Endothelial cell of umbilical vein (primary cell): ENCODE measurements at regions not wholly inside any gene's neighbourhood (a gene's known extent, or its start where the extent isn't known, plus 50 kb on each side); places are given as distances from the start of the nearest gene placed in this dataset.

Experiments used
- BruUV-seq: library from RNA; stranded (reverse); fragments of 400-500 nt; replicated peaks from 2 replicates; lab custom pipeline; 2021; lab: Mats Ljungman, UMichigan
- CTCF ChIA-PET: fragments of 300-600, 350-600 bp; sonication (Branson Sonifier 250); formaldehyde crosslinking; loops from one replicate; lab custom pipeline; 2021; ENCODE audit warnings: antibody characterized with exemption, inconsistent platforms; lab: Charles Lee
- POLR2A ChIA-PET: fragments of 300-600, 350-600 bp; sonication (Branson Sonifier 250); formaldehyde crosslinking; loops from one replicate; lab custom pipeline; 2021; ENCODE audit warnings: antibody characterized with exemption, inconsistent platforms; lab: Charles Lee
- DNase-seq: peaks from one replicate; pipeline ENCODE4 v3.0.0-alpha.2; 2011; ENCODE audit warnings: low read depth, low spot score
- FAIRE-seq: peaks from 2 replicates; lab custom pipeline; 2011; peaks lifted over from hg19 to GRCh38; lab: Jason Lieb, UNC
- H2AFZ ChIP-seq: 2 replicates; pipeline ENCODE4 v1.6.0; 2012; ENCODE audit warnings: low read depth, low read length, control low read depth, inconsistent platforms
- H3K27ac ChIP-seq: 2 replicates; pipeline ENCODE4 v1.5.1; 2011; ENCODE audit warnings: low read depth, mild to moderate bottlenecking, control low read depth, low read length, moderate library complexity; ENCODE audit not compliant: insufficient read depth
- H3K27me3 ChIP-seq, 2 experiments: 2 replicates each; pipeline versions ENCODE4 v1.6.0 to v1.6.1; 2011; ENCODE audit warnings: low read length in 2 of 2, mixed read lengths in 1 of 2; ENCODE audit not compliant: control insufficient read depth in 2 of 2, insufficient read depth in 2 of 2
- H3K36me3 ChIP-seq, 2 experiments: 2 replicates in 1 of 2; 3 replicates in 1 of 2; pipeline ENCODE4 v1.5.1; 2011; ENCODE audit warnings: low read length in 2 of 2, mild to moderate bottlenecking in 1 of 2, moderate library complexity in 1 of 2; ENCODE audit not compliant: control insufficient read depth in 2 of 2, insufficient read depth in 2 of 2; ENCODE audit errors: extremely low read depth in 1 of 2
- H3K4me1 ChIP-seq: 3 replicates; pipeline ENCODE4 v1.5.1; 2011; ENCODE audit warnings: mild to moderate bottlenecking, low read length; ENCODE audit not compliant: control insufficient read depth, insufficient read depth; ENCODE audit errors: extremely low read depth
- H3K4me2 ChIP-seq: 2 replicates; pipeline ENCODE4 v1.6.1; 2011; ENCODE audit warnings: low read length, control low read depth, mixed read lengths; ENCODE audit not compliant: insufficient read depth
- H3K4me3 ChIP-seq, 3 experiments: fragments of 200-600 bp in 1 of 3; sonication (generic), shearing (Covaris generic) in 1 of 3; replicated peaks in 1 of 3; 2 replicates each; pipeline ENCODE4 v1.5.1; 2011 to 2016; ENCODE audit warnings: control low read depth in 3 of 3, low read length in 3 of 3, mild to moderate bottlenecking in 2 of 3, inconsistent platforms in 1 of 3, low read depth in 1 of 3, moderate library complexity in 1 of 3; ENCODE audit not compliant: insufficient read depth in 1 of 3
- H3K79me2 ChIP-seq: 2 replicates; pipeline ENCODE4 v1.6.0; 2012; ENCODE audit warnings: low read length, inconsistent platforms; ENCODE audit not compliant: control insufficient read depth, insufficient read depth
- H3K9ac ChIP-seq: replicated peaks from 2 replicates; pipeline ENCODE3; 2011; ENCODE audit warnings: low read length, control low read depth; ENCODE audit not compliant: insufficient read depth; ENCODE audit errors: extremely low read depth
- H3K9me1 ChIP-seq: replicated peaks from 3 replicates; pipeline ENCODE4 v1.6.0; 2011; ENCODE audit warnings: mild to moderate bottlenecking, low read length; ENCODE audit not compliant: control insufficient read depth, insufficient read depth; ENCODE audit errors: extremely low read depth
- H3K9me3 ChIP-seq: replicated peaks from 2 replicates; pipeline ENCODE4 v1.5.1; 2012; ENCODE audit warnings: low read length, inconsistent platforms; ENCODE audit not compliant: control insufficient read depth, insufficient read depth
- H4K20me1 ChIP-seq: replicated peaks from 2 replicates; pipeline ENCODE3; 2011; ENCODE audit warnings: mild to moderate bottlenecking, low read length; ENCODE audit not compliant: control insufficient read depth, insufficient read depth; ENCODE audit errors: extremely low read depth
- CTCF ChIP-seq, 2 donors: IDR thresholded peaks; 1 replicate in 1 of 2; 2 replicates in 1 of 2; pipeline ENCODE4 v1.5.1; 2011; ENCODE audit warnings: low read length in 2 of 2, mild to moderate bottlenecking in 2 of 2, moderate library complexity in 2 of 2, control low read depth in 1 of 2, inconsistent platforms in 1 of 2, low read depth in 1 of 2; ENCODE audit not compliant: insufficient read depth in 1 of 2; ENCODE audit errors: extremely low read depth in 1 of 2
- EZH2 ChIP-seq: IDR thresholded peaks from 2 replicates; pipeline ENCODE4 v1.6.1; 2012; ENCODE audit warnings: borderline replicate concordance, low read depth, mild to moderate bottlenecking, moderate library complexity, low read length, inconsistent platforms; ENCODE audit not compliant: severe bottlenecking
- FOS ChIP-seq: IDR thresholded peaks from 2 replicates; pipeline ENCODE4 v1.6.1; 2011; ENCODE audit warnings: mild to moderate bottlenecking, low read length, moderate library complexity, borderline replicate concordance; ENCODE audit not compliant: insufficient read depth
- GATA2 ChIP-seq: IDR thresholded peaks from 2 replicates; pipeline ENCODE4 v1.7.0; 2011; ENCODE audit warnings: low read depth, mild to moderate bottlenecking, moderate library complexity, mixed read lengths, low read length; ENCODE audit not compliant: insufficient read length, insufficient read depth
- JUN ChIP-seq: IDR thresholded peaks from 2 replicates; pipeline ENCODE4 v1.6.1; 2011; ENCODE audit warnings: borderline replicate concordance, low read depth; ENCODE audit not compliant: insufficient read length, insufficient read depth
- MYC ChIP-seq: IDR thresholded peaks from one replicate; pipeline ENCODE4 v1.6.1; 2011; ENCODE audit warnings: mild to moderate bottlenecking, low read depth, low read length
- POLR2A ChIP-seq: IDR thresholded peaks from 2 replicates; pipeline ENCODE4 v1.6.1; 2012; ENCODE audit warnings: low read depth, mild to moderate bottlenecking, control low read depth, low read length
- POLR2AphosphoS5 ChIP-seq: IDR thresholded peaks from 2 replicates; pipeline ENCODE4 v1.6.1; 2012; ENCODE audit warnings: low read depth, mild to moderate bottlenecking, control low read depth, low read length, moderate library complexity; ENCODE audit not compliant: insufficient read depth
- dilution Hi-C: fragments of 300-500 bp; cut with MboI; formaldehyde crosslinking; loops from one replicate; pipeline ENCODE4 v1.15.0; 2019; ENCODE audit warnings: low sequenced_read_pairs; ENCODE audit not compliant: extremely low pct_ligation_motif_present
- intact Hi-C: fragments of 100-400 bp; cut with micrococcal nuclease; formaldehyde crosslinking; loops from one replicate; pipeline ENCODE4 v1.10.0; 2022
- TF ChIP-seq, protein P1 (sequence below): IDR thresholded peaks from 2 replicates; pipeline ENCODE4 v1.6.1; 2011; ENCODE audit not compliant: insufficient read depth, insufficient read length

DNA sequence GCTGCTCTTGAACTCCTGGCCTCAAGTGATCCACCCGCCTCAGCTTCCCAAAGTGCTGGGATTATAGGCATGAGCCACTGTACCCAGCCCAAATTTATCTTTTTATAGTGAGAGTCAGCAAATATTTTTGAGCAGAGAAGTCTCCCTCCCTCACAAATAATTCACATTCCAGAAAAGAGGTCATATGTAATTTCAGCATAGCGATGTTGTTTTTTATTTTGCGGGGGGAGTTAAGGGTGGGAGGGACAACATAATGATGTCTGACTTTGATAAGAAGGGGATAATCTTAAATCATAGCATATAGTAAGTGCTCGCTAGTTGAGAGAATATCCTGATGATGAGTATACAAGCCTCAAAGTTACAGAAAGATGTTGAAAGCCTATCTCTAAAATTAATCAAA, 1090.2 kb upstream of the ACVR2A start:
- H3K4me3 ChIP-seq: no peak overlapping the region
- H2AFZ ChIP-seq: no peak overlapping the region
- DNase-seq: no peak
- H3K36me3 ChIP-seq: no peaks in the 10 kb centered on the region
- no TSS peak for BruUV-seq
- dilution Hi-C loops: no loop called here
- TF ChIP-seq GATA2: no peak
- intact Hi-C loops: no loop called here
- no peaks in the 10 kb centered on the region for H3K4me1 ChIP-seq
- no peaks in the 10 kb centered on the region for H4K20me1 ChIP-seq
- CTCF ChIA-PET: no interaction called here
- H3K4me2 ChIP-seq: no peak overlapping the region
- no peaks in the 10 kb centered on the region for H3K9me3 ChIP-seq
- H3K79me2 ChIP-seq: no peaks in the 10 kb centered on the region
- no peak overlapping the region for H3K9ac ChIP-seq
- no peaks in the 10 kb centered on the region for H3K27me3 ChIP-seq
- POLR2A ChIA-PET: no interaction called here
- FAIRE-seq: no peak
- H3K9me1 ChIP-seq: no peaks in the 10 kb centered on the region
- H3K27ac ChIP-seq: no peak overlapping the region

DNA sequence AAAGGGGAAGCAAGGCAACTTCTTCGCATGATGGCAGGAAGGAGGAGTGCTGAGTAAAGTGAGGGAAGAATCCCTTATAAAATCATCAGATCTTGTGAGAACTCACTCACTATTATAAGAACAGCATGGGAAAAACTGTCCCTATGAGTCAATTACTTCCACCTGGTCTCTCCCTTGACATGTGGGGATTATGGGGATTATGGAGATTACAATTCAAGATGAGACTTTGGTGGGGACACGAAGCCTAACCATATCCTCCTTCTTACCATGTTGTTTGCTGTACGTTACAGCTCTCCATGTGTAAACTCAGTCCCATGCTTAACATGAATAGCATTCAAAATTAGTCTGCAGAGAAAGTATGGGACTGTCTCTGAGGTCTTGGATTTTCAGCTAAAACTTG, 1096.8 kb upstream of the ACVR2A start:
- CTCF ChIA-PET: no interaction called here
- dilution Hi-C loops: no loop called here

More for the DNA sequence above, 1096.8 kb upstream of the ACVR2A start:
- Histone ChIP-seq H3K27ac (no peak overlapping the region), H4K20me1 (no peaks in the 10 kb centered on the region), H3K36me3 (no peaks in the 10 kb centered on the region), H3K27me3 (no peaks in the 10 kb centered on the region), H3K4me1 (no peaks in the 10 kb centered on the region), H3K4me3 (no peak overlapping the region), H3K9ac (no peak overlapping the region), H3K9me1 (no peaks in the 10 kb centered on the region), H3K79me2 (no peaks in the 10 kb centered on the region), H2AFZ (no peak overlapping the region), H3K4me2 (no peak overlapping the region), H3K9me3 (no peaks in the 10 kb centered on the region)
- TF ChIP-seq GATA2 (no peak), EZH2 (no peak), MYC (no peak), CTCF (IDR thresholded peaks at IDR 0.05; ENCODE audit: extremely low read depth in 1 of 2, insufficient read depth in 1 of 2, low read depth in 1 of 2, low read length in 2 of 2) (no peak), POLR2A (no peak), FOS (no peak), JUN (no peak), POLR2AphosphoS5 (no peak)
- TF ChIP-seq, protein P1, sequence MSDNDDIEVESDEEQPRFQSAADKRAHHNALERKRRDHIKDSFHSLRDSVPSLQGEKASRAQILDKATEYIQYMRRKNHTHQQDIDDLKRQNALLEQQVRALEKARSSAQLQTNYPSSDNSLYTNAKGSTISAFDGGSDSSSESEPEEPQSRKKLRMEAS: no peak
- intact Hi-C loops: no loop called here
- DNase-seq (no peak), FAIRE-seq (no peak)
- POLR2A ChIA-PET: no interaction called here
- no TSS peak for BruUV-seq
